Erythroblast (primary cell): ENCODE measurements at regions not wholly inside any gene's neighbourhood (a gene's known extent, or its start where the extent isn't known, plus 50 kb on each side); places are given as distances from the start of the nearest gene placed in this dataset.

Source experiments
- GATA1 ChIP-seq: IDR thresholded peaks from 2 replicates; pipeline ENCODE4 v1.6.1; 2011; ENCODE audit warnings: low read depth, mild to moderate bottlenecking, control low read depth, low read length, moderate library complexity
- POLR2A ChIP-seq: IDR thresholded peaks from 2 replicates; pipeline ENCODE4 v1.6.1; 2011; ENCODE audit warnings: mild to moderate bottlenecking, low read length

GRCh38 chr10:64067859-64068258 lies 546.7 kb downstream of the REEP3 start:
- TF ChIP-seq POLR2A (no peak), GATA1 (no peak)
